B cell (primary cell): ENCODE measurements at regions not wholly inside any gene's neighbourhood (a gene's known extent, or its start where the extent isn't known, plus 50 kb on each side); places are given as distances from the start of the nearest gene placed in this dataset.

Experiments used
- ATAC-seq: fragments of 200-7000 bp; cut with Tn5 transposase; one replicate; pipeline ENCODE4 v1.10.0; 2021; ENCODE audit warnings: low read depth, mild to moderate bottlenecking, moderate number of reproducible peaks, moderate library complexity
- CTCF ChIA-PET: fragments of 350-600 bp; sonication (Branson Sonifier 250); formaldehyde crosslinking; loops from one replicate; lab custom pipeline; 2021; ENCODE audit warnings: antibody characterized with exemption, inconsistent platforms; lab: Charles Lee
- POLR2A ChIA-PET: fragments of 350-600 bp; sonication (Branson Sonifier 250); formaldehyde crosslinking; loops from one replicate; lab custom pipeline; 2021; ENCODE audit warnings: antibody characterized with exemption; lab: Charles Lee
- DNase-seq: peaks from one replicate; pipeline ENCODE4 v3.0.0; 2013
- H2AFZ ChIP-seq: 2 replicates; pipeline ENCODE4 v1.6.1; 2012; ENCODE audit warnings: mild to moderate bottlenecking, low read depth, low read length; ENCODE audit not compliant: insufficient read depth, poor library complexity, severe bottlenecking
- H3K27ac ChIP-seq, 2 donors: 1 replicate in 1 of 2; 2 replicates in 1 of 2; pipeline ENCODE4 v1.5.1; 2012 to 2013; ENCODE audit warnings: low read length in 2 of 2, mild to moderate bottlenecking in 2 of 2, moderate library complexity in 1 of 2
- H3K27me3 ChIP-seq, 4 experiments: fragments of 200-600 bp in 1 of 4; sonication (generic) in 1 of 4; replicated peaks in 1 of 4; 1 replicate in 2 of 4; 2 replicates in 2 of 4; pipeline versions ENCODE4 v1.6.1 to v1.7.0; 2013 to 2016; ENCODE audit warnings: low read length in 3 of 4, mild to moderate bottlenecking in 2 of 4, mixed read lengths in 1 of 4, moderate library complexity in 1 of 4; ENCODE audit not compliant: insufficient read depth in 4 of 4, control insufficient read depth in 3 of 4; ENCODE audit errors: control extremely low read depth in 1 of 4
- H3K36me3 ChIP-seq, 2 experiments: replicated peaks in 1 of 2; 1 replicate in 1 of 2; 2 replicates in 1 of 2; pipeline versions ENCODE4 v1.6.1 to v1.7.1; 2013; ENCODE audit warnings: low read length in 1 of 2; ENCODE audit not compliant: insufficient read depth in 2 of 2, control insufficient read depth in 1 of 2; ENCODE audit errors: control extremely low read depth in 1 of 2, extremely low read depth in 1 of 2
- H3K4me1 ChIP-seq, 2 donors: fragments of 200-600 bp in 1 of 2; sonication (generic) in 1 of 2; 1 replicate in 1 of 2; 2 replicates in 1 of 2; pipeline versions ENCODE4 v1.5.1 to v1.6.1; 2013 to 2017; ENCODE audit warnings: low read length in 2 of 2; ENCODE audit not compliant: control insufficient read depth in 2 of 2, insufficient read depth in 2 of 2
- H3K4me2 ChIP-seq: replicated peaks from 2 replicates; pipeline ENCODE3; 2012; ENCODE audit warnings: mild to moderate bottlenecking, low read depth, low read length; ENCODE audit not compliant: poor library complexity, severe bottlenecking
- H3K4me3 ChIP-seq, 5 experiments: fragments of 200-600 bp in 1 of 5; sonication (generic) in 1 of 5; 1 replicate in 3 of 5; 2 replicates in 2 of 5; pipeline versions ENCODE4 v1.5.1 to v1.7.0; 2011 to 2016; ENCODE audit warnings: low read length in 4 of 5, mild to moderate bottlenecking in 4 of 5, low read depth in 2 of 5, control low read depth in 1 of 5, moderate library complexity in 1 of 5; ENCODE audit not compliant: insufficient read depth in 1 of 5; ENCODE audit errors: control extremely low read depth in 1 of 5, extremely low read depth in 1 of 5
- H3K79me2 ChIP-seq: fragments of 200-600 bp; sonication (generic); one replicate; pipeline ENCODE4 v1.6.0; 2016; ENCODE audit warnings: low read length; ENCODE audit not compliant: control insufficient read depth, insufficient read depth
- H3K9ac ChIP-seq: fragments of 200-600 bp; sonication (generic); 2 replicates; pipeline ENCODE4 v1.6.1; 2017; ENCODE audit warnings: mild to moderate bottlenecking, low read length, moderate library complexity
- H3K9me3 ChIP-seq, 3 donors: one replicate each; pipeline versions ENCODE4 v1.6.1 to v1.7.1; 2013; ENCODE audit warnings: low read length in 2 of 3; ENCODE audit not compliant: control insufficient read depth in 2 of 3, insufficient read depth in 1 of 3; ENCODE audit errors: control extremely low read depth in 1 of 3
- H4K20me1 ChIP-seq: 2 replicates; pipeline ENCODE4 v1.6.0; 2012; ENCODE audit warnings: mild to moderate bottlenecking, low read length; ENCODE audit not compliant: insufficient read depth, control insufficient read depth, poor library complexity, severe bottlenecking
- H3K27ac Mint-ChIP-seq: one replicate; pipeline ENCODE4 v1.8.0; 2021; ENCODE audit warnings: mixed read lengths
- H3K27me3 Mint-ChIP-seq: one replicate; pipeline ENCODE4 v1.8.0; 2021; ENCODE audit warnings: mixed read lengths
- H3K4me1 Mint-ChIP-seq: one replicate; pipeline ENCODE4 v1.8.0; 2021; ENCODE audit warnings: mixed read lengths
- H3K4me3 Mint-ChIP-seq: one replicate; pipeline ENCODE4 v1.8.0; 2021; ENCODE audit warnings: mixed read lengths
- H3K9me3 Mint-ChIP-seq: one replicate; pipeline ENCODE4 v1.8.0; 2022; ENCODE audit warnings: mixed read lengths; ENCODE audit not compliant: insufficient read depth
- EZH2 ChIP-seq: IDR thresholded peaks from 2 replicates; pipeline ENCODE4 v1.6.1; 2012; ENCODE audit warnings: borderline replicate concordance, low read depth, mild to moderate bottlenecking, moderate library complexity, low read length; ENCODE audit not compliant: insufficient read depth, poor library complexity, severe bottlenecking
- WGBS: methylation state at CpG from one replicate; pipeline ENCODE4 v1.1.5; 2013; ENCODE audit warnings: missing lambda C conversion rate; ENCODE audit not compliant: insufficient coverage; 5-methylcytosine and 5-hydroxymethylcytosine counted together
- intact Hi-C: fragments of 100-400 bp; cut with micrococcal nuclease; formaldehyde crosslinking; loops from one replicate; pipeline ENCODE4 v1.10.0; 2022
- TF ChIP-seq, protein P1 (sequence below): fragments of 200-600 bp; IDR thresholded peaks from one replicate; pipeline ENCODE4 v1.8.0; 2022; ENCODE audit warnings: antibody characterized with exemption, mild to moderate bottlenecking

DNA sequence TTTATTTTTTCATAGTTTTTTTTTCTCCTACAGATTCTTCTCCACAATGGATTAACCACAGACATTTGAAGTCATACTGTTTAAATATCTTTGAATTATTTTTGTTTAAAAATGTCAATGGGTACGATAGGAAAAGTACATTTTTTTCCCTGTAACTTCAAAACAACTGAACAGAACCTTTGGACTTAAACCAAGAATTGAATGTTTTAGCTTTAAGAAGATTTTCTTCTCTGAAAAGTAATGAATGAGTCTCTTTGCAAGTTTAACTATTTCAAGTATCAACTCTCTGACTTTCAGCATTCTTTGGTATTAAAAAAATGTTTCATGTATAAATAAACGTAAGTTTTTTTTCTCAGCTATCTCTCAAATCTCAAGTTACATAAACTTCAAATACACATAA lies 364.3 kb downstream of the FBXO8 start:
- Histone ChIP-seq H3K79me2 (no peaks in the 10 kb centered on the region), H3K9ac (no peak overlapping the region), H3K27me3 (no peaks in the 10 kb centered on the region), H3K27ac (no peak overlapping the region), H3K9me3 (no peaks in the 10 kb centered on the region), H3K36me3 (no peaks in the 10 kb centered on the region), H4K20me1 (no peaks in the 10 kb centered on the region), H3K4me2 (no peak overlapping the region), H2AFZ (no peak overlapping the region), H3K4me1 (no peaks in the 10 kb centered on the region), H3K4me3 (no peak overlapping the region)
- no peaks in the 10 kb centered on the region for H3K27me3 Mint-ChIP-seq
- no peak overlapping the region for H3K4me3 Mint-ChIP-seq
- intact Hi-C loops: no loop called here
- no peak for DNase-seq
- ATAC-seq: no peak
- no peak overlapping the region for H3K27ac Mint-ChIP-seq
- no peaks in the 10 kb centered on the region for H3K4me1 Mint-ChIP-seq
- POLR2A ChIA-PET: no interaction called here
- WGBS: no CpG with 5 or more reads among the region's 2 CpGs
- TF ChIP-seq, protein P1, sequence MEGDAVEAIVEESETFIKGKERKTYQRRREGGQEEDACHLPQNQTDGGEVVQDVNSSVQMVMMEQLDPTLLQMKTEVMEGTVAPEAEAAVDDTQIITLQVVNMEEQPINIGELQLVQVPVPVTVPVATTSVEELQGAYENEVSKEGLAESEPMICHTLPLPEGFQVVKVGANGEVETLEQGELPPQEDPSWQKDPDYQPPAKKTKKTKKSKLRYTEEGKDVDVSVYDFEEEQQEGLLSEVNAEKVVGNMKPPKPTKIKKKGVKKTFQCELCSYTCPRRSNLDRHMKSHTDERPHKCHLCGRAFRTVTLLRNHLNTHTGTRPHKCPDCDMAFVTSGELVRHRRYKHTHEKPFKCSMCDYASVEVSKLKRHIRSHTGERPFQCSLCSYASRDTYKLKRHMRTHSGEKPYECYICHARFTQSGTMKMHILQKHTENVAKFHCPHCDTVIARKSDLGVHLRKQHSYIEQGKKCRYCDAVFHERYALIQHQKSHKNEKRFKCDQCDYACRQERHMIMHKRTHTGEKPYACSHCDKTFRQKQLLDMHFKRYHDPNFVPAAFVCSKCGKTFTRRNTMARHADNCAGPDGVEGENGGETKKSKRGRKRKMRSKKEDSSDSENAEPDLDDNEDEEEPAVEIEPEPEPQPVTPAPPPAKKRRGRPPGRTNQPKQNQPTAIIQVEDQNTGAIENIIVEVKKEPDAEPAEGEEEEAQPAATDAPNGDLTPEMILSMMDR: no peak
- no peak for TF ChIP-seq EZH2
- CTCF ChIA-PET: no interaction called here
- H3K9me3 Mint-ChIP-seq: no peaks in the 10 kb centered on the region

DNA sequence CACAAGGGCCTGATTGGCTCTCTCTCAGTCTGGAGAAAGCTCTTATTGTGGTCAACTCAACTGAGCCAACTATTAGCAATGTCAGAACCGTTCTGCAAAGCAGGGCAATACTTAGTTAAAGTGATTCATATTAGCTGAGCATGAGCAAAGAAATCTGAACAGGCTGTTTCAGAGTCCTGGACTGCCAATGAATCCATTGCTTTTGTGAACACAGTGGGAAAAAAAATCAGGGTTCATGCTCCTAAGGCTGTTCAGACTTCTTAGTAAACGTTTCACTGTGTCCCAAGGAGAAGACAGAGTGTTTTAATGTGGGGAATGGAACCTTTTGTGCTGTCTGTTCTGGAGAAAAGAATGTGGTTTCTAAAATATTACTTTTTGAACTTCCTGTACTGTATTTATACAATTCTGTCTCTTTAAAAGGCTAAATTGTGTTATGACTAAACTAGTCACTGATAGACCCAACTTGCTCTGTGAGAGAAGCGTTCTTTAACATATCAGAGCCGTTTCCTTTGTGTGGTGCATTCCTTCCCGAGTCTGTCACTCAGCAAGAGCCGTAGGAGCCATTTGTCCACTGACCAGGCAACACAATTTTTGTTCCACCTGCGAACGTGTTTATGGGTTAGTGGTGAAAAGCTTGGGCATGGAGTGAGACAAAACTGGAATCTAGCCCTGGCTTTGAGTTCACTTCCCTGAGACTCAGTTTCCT lies 366.1 kb downstream of the FBXO8 start:
- Mint-ChIP-seq H3K9me3 (no peaks in the 10 kb centered on the region), H3K27ac (no peak overlapping the region), H3K4me1 (no peaks in the 10 kb centered on the region), H3K27me3 (no peaks in the 10 kb centered on the region), H3K4me3 (no peak overlapping the region)
- no peak for DNase-seq
- H3K4me2 ChIP-seq: no peak overlapping the region
- H3K79me2 ChIP-seq: no peaks in the 10 kb centered on the region
- H3K9me3 ChIP-seq: no peaks in the 10 kb centered on the region
- 73% methylated on average over 7 of the region's 8 CpGs for WGBS
- no peak overlapping the region for H3K9ac ChIP-seq
- H2AFZ ChIP-seq: no peak overlapping the region
- H4K20me1 ChIP-seq: no peaks in the 10 kb centered on the region
- H3K27me3 ChIP-seq: no peaks in the 10 kb centered on the region
- H3K36me3 ChIP-seq: no peaks in the 10 kb centered on the region
- POLR2A ChIA-PET: no interaction called here
- no peaks in the 10 kb centered on the region for H3K4me1 ChIP-seq
- intact Hi-C loops: no loop called here
- CTCF ChIA-PET: no interaction called here
- ATAC-seq: no peak
- no peak for TF ChIP-seq EZH2
- TF ChIP-seq, protein P1: no peak
- no peak overlapping the region for H3K4me3 ChIP-seq
- H3K27ac ChIP-seq: no peak overlapping the region
